ENCODE measurements at regions not wholly inside any gene's neighbourhood (a gene's known extent, or its start where the extent isn't known, plus 50 kb on each side); places are given as distances from the start of the nearest gene placed in this dataset.

DNA sequence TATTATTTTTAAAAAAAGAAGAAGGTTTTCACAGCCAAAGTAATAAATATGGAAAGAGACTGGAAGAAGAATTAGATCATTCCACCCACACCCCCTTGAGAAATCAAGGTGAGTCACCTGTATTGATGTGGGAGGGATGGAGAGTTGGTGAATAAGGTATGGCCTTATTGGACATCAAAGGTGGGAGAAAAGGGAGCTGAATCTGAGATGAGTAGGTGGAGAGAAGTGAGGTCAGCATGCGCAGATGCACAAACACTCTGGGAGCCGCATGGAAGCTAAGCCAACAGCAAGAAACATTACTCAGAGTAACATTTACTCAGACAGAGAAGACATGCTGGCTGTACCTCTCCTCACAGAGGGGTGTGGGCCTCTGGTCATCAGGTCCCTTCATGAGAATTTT lies 113.1 kb upstream of the FOXG1 start:
- no peak for DNase-seq

DNA sequence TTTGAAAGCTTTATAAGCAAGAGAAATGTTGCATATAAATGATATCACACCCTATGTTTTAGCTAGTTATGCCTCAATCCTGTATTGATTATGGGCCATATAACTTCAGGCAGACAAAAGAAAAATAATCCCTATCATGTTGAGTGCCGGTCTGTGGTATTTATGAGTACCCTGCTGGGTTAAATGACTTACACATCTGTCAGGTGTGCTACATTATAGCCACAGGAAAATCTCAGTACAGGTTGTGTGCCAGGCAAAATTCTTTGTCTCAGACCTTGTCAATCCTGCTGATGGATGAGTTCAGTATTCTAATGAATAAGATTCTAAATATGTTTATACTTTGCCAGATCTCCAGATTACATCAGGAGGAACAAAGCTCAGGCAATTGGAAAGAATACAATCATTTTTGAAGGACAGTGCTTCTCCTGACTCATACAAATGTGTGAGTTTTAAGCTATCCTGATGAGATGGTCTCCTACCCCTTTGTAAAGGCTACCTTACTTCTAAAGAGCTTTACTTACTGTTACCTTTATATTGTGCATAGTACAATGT lies 109.8 kb upstream of the FOXG1 start:
- DNase-seq, result no peak

DNA sequence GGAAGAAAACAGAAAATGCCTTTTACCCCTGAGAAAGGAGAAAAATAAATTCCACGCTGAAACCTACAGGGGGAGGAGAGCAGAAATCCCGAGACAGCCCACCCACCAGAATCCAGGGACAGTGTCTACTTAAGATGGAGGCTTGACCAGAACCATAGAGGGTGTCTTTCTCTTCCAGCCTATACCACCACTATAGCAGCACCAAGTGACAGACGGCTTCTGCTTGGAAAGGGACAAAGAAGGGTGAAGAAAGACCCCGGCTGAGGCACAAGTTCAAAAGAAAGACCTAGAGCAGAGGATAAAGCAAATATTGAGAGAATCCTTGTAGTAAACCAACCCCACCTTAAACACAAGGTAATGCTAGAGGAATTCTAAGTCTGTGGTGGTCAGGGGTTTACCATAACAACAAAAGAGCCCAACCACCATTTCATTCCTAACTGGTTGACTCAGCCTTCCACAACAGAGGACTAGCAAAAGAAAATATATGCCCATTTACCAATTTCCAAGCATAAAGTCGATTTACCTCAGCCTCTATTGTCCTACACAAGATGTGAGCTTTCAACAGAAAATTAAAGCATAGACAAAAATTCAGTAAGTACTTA lies 105.3 kb upstream of the FOXG1 start:
- DNase-seq, result no peak

DNA sequence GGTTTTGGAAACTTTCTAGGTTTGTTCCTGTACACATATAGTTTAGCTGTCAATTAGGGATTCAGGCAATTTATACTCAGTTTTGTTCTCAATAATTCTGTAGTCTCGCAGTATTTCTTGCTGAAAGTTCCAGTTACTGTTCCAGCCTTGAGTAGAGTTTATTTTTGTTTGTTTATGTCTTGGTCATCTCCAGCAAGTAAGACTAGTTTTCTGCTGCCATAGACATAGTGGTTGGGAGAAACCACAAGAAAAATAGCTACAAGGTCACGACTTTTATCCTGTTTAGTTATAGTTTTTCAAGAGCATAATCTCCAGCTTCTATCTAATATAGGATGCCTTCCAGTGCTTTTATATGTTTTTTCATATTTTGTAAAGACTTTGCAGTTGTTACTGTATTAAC lies 99.6 kb upstream of the FOXG1 start:
- no peak for DNase-seq

DNA sequence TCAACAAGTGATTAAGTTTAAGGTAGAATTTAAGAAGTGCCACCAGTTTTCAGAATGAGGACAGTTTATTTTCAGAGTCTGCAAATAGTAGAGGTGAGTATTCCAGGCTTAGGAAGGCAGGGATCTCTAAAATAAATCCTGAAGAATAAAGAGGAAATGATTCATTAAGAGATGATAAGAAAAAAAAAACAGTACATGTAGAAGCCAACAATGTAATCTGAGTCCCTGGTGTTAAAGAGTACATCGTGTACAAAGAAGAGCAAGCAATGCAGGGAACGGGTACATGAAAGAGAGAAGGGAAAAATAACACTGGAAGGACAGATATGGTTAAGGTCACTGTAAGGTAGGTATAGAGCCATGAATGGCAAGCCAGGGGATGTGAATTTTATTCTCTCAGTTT lies 95.2 kb upstream of the FOXG1 start:
- no peak for DNase-seq

DNA sequence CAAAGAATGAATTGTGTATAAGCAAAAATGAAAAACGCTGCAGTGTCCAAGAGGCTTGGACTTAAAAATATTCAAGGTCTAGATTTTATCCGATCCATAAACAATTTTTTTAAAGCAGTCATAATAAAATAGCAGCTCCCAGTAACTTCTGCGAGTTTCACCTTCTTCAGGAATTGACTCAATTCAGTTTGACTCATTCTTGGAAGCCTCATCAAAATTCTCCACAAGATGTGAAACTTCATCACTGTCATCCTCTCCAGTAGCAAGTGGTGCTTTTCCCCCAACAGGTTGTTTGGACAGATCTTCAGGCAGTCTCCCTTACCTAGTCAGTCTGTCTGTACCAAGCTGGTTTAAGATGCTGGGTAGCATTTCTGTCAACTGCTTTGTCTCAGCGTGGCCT lies 93.5 kb upstream of the FOXG1 start:
- DNase-seq, result no peak

DNA sequence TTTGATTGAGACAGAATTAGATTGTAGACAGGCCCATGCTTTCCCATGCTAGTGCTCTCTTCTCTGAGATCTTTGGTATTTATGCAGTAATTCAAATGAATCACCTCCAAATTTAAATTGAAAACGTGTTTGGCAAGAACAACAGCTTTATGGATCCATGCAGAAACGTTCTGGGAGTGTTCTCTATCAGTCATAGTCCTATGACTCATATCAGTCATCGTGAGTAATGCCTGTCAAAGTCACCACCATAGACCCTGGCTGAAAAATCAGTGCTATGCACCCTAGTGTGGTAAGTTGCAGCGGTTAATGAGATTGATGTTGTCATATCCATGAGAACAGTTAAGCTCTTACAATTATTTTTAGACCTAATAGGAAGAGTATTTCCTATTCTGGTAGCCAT lies 90.1 kb upstream of the FOXG1 start:
- no peak for DNase-seq

DNA sequence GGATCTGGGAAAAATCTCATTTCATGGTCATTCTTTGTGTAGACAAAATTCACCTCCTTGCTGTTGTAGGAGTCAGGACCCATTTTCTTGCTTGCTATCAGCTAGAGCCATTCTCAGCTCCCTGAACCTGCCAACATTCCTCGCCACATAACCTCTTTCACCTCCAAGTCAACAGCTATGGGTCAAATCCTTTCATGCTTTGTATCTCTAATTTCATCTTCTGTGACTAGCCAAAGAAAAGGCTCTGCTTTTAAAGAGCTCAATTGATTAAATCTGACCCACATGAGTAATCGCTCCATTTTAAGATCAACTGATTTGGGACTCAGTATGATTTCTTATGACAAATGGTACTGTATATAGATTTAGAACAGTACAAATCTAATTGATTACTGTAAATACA lies 89.2 kb upstream of the FOXG1 start:
- no peak for DNase-seq

DNA sequence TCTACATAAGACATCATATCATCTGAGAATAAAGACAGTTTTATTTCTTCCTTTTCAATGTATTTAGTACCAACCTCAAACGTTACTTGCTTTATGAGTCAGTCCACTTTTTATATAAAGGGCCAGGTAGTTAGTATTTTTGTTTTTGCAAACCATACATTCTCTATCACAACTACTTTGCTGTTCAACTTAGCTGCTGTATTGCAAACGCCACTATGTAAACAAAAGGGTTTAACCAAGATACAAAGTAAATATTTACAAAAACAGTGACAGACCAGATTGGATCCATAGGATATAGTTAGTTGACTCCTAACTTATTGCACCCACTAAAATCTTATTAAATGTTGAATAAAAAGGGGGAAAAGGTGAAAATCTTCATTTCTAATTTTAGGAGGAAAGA lies 87.7 kb upstream of the FOXG1 start:
- no peak for DNase-seq

DNA sequence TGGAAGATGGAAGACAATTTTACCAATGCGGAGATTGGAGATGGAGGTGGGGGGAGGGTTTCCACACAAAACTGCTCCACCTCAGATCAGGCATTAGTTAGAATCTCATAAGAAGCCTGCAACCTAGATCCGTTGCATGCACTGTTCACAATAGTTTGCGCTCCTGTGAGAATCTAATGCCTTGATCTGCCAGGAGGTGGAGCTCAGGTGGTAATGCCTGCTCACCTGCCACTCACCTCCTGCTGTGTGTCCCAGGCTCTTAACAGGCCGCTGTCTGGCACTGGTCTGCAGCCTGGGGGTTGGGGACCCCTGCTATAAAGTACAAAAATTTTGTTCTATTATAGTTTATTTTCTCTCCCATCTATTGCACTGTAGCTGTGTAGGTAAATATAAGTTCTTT lies 84.9 kb upstream of the FOXG1 start:
- DNase-seq, result no peak

DNA sequence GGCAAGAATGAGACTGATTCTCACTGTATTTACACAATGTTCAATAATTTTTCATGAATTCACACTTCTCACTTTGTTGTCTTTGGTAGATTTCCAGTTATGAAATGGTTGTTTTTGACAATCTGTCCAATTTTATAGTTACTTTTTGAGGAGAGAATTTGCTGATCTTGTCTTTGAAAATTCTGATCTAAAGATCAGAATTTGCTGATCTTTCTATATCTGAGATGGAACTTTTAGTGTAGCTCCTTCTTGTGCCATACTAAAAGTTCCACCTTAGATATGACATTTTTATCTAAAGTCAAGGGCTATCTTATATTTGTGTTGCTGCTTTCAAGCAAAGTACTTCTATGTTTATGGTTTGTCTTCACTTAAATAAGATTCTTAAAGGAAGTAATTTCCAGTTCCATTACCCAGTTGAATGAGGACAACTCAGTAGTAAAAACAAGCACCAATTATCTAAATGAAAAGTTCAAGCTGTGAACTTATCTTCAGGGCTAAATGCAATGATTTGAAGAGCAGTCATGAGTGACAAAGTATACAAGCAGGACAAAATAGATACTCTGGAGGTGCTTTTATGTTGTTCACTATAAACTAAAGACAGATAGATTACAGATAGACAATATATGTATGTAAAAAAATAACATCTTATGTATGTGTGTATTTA lies 76.4 kb upstream of the FOXG1 start:
- no peak for DNase-seq

DNA sequence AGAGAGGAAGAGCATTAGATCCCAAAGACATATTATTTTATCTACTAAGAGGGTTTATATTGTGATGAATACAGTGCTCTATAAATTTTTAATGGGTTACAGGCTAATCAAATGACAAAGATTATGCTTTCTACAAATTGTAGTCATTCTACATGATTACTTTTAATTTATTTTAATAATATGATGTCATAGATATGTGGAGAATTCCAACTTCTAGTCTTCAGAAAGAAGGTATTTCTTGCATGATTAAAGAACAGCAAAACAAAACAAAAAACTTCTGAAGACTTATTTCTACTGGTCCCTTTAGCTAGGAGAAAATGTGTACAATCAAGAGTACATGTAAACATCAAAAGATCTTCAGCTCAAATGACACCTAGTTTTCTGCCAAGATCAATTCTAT lies 71.5 kb upstream of the FOXG1 start:
- DNase-seq, result no peak

DNA sequence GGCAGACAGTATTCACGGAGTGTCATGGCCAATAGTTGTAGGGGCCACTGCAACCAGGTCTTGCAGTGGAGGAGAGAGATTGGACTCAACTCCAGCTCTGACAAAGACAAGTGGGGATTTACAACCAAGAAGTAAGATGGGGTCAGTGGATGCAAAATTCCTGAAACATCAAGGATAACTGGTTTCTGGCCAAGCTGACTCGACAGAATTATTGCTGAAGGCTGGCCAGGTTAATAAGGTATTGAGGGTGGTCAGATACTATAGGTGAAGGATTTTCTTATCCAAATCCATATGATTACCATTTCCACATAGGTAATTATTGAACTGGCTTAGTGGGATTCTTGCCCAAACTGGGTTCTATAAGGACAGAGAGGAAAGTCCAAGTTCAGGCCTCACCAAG lies 64.9 kb upstream of the FOXG1 start:
- no peak for DNase-seq

DNA sequence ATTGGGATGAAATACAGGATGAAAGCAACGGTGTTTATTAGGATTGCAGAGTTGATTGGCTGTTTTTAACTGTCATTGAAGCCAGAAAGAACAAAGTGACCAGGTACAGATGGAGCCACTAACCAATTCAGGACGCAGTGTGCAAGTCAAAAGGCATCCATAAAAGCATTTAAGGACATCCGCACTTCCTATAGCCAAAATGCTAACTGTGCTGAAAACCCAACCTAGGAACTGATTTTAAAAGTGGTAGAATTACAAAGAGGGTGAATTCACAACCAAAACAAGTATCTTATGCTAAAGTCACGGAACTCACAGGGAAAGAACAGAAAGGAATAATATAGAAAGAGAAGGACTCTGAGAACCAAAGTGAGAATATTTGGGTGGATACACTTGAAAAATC lies 63.1 kb upstream of the FOXG1 start:
- no peak for DNase-seq

DNA sequence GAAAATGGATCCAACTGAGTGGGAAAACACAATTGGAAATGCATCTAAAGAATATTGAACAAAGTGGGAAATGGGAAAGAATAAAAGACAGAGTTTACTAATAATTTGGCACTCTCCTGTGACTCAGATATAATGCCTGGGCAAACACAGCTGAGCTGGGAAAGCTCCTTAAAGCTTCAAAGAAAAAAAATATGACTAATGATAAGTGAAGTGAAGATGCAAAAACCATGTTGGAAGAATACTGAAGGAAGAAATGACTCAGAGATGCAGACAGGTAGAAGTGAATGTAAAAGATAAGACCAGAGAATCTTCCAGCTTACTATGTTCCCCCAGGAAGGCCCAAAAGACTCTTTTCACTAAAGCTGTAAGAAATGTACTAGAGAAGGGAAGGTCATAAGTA lies 62.4 kb upstream of the FOXG1 start:
- no peak for DNase-seq

DNA sequence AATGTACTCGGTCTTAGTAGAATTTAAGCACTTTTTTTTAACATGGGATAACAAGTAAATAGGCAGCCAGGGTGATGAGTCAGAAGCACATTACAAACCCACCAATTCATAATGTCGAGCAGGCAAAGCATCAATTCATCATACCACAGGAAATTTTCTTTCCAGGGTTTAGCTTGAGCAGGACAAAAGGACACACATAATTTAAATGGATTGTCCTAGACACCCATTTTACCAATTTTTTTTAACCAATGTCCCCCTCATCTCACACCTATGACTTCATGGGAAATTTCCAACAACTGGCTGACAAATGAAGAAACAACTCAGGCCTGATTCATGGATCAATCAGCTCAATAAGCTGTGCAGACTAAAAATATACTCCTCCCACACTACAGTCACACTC lies 58.8 kb upstream of the FOXG1 start:
- no peak for DNase-seq

DNA sequence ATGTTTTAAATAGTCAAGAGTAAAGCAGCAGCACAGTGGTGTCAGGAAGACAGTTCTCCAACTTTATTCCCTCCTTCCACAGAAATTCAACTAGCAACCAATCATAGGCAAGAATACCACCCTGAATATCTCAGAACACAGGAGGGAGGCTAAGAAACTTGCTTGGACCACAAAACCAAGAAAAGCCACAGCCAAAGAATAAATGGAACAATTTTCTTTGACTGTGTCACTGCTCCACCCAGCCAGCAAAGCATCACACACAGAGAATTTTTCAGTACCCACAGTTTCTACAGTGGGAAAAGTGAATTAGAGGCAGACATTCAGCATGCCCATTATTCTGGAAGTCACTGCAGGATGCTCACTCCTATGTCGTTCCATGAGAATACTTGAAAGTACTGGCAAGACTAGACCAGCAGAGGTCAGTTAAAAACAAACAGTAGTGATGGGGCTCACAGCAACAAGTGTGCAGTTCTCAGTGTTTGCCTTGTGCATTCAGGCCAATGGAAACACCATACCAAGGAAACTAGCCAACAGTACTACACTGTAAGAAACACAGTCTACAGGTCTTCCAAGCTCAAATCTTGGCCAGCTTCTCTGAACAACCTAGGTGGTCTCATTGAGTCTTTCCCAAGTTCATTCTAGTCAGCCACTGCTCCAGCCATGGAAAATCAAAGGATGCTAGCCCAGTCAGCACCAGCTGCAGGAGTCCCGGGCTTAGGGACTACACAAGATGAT lies 56.8 kb upstream of the FOXG1 start:
- DNase-seq, result no peak

All from KG1 (cell line).